ENCODE measurements at regions not wholly inside any gene's neighbourhood (a gene's known extent, or its start where the extent isn't known, plus 50 kb on each side); places are given as distances from the start of the nearest gene placed in this dataset.

DNA sequence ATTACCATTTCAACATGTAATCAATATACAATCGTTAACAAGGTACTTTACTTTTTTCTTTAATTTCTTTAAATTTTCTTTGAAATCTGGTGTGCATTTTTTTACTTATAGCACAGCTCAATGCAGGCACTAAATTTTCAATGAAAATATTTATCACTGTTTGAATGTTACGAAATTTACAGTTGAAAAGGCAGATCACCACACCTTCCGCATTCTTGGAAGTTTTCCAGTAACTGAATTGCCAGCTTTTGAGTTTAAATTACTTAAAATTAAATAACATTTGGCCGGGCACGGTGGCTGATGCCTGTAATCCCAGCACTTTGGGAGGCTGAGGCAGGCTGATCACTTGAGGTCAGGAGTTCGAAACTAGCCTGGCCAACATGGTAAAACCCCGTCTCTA, 309.9 kb downstream of the BMP7 start:
- no peak for TF ChIP-seq EP300 (IDR thresholded peaks at IDR 0.05)
- no peak for TF ChIP-seq POLR2A (IDR thresholded peaks at IDR 0.05)
- TF ChIP-seq, protein P1, sequence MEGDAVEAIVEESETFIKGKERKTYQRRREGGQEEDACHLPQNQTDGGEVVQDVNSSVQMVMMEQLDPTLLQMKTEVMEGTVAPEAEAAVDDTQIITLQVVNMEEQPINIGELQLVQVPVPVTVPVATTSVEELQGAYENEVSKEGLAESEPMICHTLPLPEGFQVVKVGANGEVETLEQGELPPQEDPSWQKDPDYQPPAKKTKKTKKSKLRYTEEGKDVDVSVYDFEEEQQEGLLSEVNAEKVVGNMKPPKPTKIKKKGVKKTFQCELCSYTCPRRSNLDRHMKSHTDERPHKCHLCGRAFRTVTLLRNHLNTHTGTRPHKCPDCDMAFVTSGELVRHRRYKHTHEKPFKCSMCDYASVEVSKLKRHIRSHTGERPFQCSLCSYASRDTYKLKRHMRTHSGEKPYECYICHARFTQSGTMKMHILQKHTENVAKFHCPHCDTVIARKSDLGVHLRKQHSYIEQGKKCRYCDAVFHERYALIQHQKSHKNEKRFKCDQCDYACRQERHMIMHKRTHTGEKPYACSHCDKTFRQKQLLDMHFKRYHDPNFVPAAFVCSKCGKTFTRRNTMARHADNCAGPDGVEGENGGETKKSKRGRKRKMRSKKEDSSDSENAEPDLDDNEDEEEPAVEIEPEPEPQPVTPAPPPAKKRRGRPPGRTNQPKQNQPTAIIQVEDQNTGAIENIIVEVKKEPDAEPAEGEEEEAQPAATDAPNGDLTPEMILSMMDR (IDR thresholded peaks at IDR 0.05) = no peak
